GM23248 (cell line): ENCODE measurements at regions not wholly inside any gene's neighbourhood (a gene's known extent, or its start where the extent isn't known, plus 50 kb on each side); places are given as distances from the start of the nearest gene placed in this dataset.

Source experiments
- EZH2 ChIP-seq: fragments of 200-600 bp; sonication (generic); IDR thresholded peaks from 2 replicates; pipeline ENCODE4 v1.6.1; 2018; ENCODE audit warnings: antibody characterized with exemption, mild to moderate bottlenecking; ENCODE audit not compliant: insufficient read depth, poor library complexity, severe bottlenecking
- EZH2phosphoT487 ChIP-seq: fragments of 200-600 bp; sonication (generic); IDR thresholded peaks from 2 replicates; pipeline ENCODE4 v1.6.1; 2018; ENCODE audit warnings: antibody characterized with exemption, moderate library complexity, mild to moderate bottlenecking, low read depth; ENCODE audit not compliant: insufficient read depth

GRCh38 chr16:8372141-8372540 is 218.2 kb downstream of the TMEM114 start:
- TF ChIP-seq EZH2phosphoT487 (no peak), EZH2 (no peak)
